AG20443 (cell line): ENCODE measurements at regions not wholly inside any gene's neighbourhood (a gene's known extent, or its start where the extent isn't known, plus 50 kb on each side); places are given as distances from the start of the nearest gene placed in this dataset.

Experiments
- DNase-seq: peaks from one replicate; pipeline ENCODE4 v3.0.0; 2012; ENCODE audit warnings: low spot score, mixed read lengths

DNA sequence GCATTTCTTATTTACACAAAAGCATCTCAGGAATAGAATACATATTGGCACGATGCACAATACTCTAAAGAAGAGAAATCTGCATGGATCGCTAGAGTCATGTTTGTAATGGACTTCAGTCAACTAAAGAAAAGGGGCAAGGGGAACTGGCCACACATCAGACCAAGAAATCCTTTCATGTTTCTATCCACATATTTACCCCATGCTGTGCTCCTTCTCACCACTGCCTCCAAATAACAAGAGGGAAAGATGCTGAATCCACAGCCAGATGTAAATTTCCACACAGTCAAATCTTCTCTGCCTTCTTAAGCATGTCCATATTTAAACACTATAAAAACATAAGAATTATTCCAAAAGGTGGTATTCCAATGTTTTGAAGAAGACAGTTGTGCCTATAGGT, 67.6 kb downstream of the COX18 start:
- no peak for DNase-seq

DNA sequence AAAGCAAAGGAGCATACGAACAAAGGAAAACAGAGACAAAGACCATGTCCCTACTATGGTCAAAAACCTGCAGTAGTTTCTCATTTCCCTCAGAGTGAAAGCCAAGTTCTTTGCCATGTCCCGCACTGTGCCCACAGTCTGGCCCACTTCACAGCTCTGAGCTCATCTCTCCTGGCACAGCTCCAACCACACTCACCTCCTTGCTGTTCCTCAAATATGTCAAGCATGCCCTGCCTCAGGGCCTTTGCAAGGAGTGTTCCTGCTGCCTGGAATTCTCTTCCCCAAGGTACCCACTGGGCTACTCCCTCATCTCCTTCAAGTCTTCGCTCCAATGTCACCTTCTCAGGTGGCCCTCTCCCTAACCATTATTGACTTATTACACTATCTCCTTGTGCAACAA, 72.1 kb downstream of the COX18 start:
- no peak for DNase-seq

DNA sequence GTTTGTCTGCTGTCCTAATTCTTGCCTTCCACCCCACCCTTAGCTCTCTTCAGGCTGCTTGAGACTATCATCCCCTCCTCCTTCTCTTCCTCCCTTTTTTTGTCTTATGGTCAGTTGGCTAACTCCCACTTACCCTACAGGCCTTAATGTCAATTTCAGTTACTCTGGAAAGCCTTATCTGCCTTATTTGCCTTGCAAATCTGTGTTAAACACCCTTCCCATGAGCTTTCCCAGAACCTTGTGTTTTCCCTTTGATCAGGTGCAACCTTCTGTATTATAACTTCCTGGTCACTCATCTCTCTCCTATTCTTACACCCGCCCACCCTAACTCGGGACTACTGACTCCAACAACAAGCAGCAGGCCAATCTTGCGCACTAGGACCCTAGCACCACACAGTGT, 74.8 kb downstream of the COX18 start:
- DNase-seq: no peak

DNA sequence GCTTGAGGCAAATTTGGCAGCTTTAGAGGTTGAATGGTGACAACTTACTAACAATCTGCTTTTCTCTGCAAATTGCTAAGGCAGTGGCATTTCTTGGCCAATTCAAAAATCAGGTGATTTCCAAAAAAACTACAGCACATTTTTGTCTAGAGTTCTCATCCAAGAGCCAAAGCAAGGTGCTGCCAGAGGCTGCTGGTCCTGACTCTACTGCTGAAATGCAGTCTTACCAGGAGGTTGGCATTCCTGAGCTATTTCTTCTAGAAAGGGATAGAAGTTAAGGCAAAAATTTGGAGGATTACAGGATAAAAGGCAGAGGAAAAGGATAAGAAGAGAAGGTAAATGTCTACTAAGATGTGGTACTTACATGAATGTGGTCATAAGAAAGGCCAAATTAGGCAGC, 75.6 kb downstream of the COX18 start:
- DNase-seq: no peak

DNA sequence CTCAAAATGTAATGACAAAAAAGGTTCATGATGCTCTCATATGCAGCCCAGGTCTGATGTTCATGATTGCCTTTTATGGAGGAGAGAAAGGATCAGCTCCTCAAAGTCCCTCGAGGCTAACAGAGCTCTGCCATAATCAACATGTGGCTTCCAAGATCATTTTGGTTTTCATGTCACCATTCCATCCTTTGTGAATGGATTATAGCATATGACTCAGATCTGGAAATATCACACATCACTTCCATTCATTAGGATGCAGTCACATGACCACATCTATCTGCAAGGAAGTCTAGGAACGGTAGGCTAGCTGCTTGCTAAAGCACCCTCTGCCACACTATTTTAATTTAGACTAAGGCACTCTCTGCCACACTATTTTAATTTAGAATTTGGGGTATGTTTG, 77.6 kb downstream of the COX18 start:
- no peak for DNase-seq

DNA sequence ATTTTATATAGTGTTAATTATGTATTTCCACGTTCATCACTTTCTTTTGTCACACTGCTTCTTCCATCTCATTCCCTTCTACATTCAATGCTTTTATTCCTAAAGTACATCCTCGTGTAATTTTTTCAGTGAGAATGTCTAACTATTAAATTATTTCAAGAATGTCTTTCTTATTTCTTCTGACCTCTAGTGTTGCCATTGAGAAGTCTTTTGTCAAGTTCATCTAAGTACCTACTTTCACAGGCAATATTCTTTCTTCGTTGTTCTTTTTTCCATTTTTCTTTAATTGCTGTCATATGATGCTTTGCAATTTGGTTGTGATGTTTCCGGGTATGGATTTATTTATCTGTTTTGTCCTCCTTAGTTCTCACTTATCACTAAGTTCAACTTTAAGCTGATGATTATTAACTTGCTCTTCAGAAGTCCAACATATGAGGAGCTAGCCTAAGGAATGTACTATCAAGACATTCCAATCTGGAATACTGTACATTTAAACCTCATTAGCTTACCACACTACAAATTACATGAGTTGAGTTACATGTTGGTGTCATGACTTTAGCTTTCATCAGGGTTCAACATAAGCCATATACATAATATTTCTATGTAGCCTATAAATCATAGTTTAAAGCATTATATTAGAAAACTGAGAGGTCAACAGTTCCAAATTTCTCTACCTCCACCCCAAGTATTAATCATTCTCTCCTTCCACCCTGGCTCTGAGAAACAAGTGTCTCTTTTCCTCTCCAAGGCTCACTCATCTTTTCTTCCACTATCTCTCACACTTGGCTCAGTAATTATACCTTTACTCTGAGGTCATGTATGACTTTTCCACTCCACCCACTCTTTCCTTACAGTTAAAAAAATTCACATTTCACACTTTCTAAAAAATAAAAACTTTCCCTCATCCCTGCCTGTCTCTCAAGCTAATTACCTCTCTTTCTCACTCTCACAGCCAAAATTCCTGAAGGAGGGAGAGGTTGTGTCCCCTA, 81.5 kb downstream of the COX18 start:
- DNase-seq: no peak

DNA sequence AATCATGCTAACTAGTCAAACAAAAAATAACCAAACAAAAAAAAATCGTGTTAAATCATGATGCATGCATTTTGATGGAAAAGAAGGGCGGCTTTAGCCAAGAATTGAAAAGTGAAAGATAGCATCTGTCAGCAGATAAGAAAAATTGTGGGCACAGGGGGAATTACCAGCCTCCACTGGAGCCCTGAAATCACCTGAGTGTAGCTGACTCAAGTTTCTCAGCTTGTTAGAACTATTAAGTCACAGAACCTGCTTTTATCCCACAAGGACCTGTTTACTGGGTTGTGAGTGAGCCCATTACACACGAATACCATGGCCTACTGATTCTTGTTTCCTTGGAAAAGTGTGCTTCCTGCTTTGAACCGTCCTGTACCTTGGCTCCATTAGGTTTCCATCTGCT, 85.2 kb downstream of the COX18 start:
- no peak for DNase-seq

DNA sequence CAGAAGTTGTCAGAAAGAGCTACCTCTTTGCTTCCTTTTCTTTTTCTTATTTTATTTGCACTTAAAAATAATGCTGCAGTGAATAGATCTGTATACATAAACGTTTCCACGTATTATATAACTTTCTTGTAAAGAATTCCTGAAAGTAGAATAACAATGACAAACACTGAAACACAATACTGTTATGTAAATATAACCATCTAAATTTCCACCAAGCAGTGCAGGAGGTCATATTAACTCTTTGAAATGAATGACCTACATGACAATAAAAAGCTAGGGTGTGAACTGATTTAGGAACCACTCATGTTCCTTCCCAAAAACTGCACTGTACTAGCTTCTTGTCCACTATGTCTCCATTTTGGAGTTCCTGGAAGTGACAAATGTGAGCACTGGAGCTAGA, 85.8 kb downstream of the COX18 start:
- DNase-seq: no peak

DNA sequence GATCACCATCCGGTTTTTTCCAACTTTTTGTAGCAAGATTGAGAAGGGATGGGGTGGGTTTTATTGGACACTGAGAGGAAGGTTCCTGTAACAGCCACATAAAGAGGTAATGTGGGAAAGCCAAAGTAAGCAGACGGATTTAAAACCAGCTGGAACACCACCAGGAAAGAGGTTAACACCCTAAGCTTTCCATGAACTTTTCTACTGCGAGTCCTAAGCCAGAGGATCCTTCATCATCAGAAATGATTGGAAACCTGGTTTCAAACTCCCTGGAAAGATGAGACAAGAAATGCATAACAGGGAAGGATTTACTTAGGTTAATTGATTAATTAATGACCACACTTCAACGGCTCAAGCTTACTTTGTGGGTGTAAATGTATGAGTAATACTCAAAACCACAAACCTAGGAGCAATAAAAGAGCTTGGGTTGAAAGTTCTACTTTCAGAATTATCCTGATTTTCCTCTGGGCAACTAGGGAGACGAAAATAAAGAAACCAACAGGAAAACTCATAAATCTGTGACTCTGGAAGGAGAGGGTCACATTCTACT, 91.5 kb downstream of the COX18 start:
- no peak for DNase-seq

DNA sequence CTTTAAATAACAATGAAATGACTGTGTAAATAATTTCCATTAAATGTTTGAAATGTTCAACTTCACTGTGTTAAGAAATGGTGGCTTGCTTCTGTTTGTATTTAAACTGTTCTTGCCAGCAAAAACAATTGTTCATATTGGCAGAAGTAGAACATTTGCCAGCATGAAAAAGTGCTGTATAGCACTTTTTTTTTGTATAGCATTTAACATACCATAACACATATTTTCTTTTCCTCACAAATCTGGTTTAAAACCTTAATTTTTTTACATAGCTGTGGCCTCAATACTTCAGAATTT, 94.1 kb downstream of the COX18 start:
- no peak for DNase-seq

DNA sequence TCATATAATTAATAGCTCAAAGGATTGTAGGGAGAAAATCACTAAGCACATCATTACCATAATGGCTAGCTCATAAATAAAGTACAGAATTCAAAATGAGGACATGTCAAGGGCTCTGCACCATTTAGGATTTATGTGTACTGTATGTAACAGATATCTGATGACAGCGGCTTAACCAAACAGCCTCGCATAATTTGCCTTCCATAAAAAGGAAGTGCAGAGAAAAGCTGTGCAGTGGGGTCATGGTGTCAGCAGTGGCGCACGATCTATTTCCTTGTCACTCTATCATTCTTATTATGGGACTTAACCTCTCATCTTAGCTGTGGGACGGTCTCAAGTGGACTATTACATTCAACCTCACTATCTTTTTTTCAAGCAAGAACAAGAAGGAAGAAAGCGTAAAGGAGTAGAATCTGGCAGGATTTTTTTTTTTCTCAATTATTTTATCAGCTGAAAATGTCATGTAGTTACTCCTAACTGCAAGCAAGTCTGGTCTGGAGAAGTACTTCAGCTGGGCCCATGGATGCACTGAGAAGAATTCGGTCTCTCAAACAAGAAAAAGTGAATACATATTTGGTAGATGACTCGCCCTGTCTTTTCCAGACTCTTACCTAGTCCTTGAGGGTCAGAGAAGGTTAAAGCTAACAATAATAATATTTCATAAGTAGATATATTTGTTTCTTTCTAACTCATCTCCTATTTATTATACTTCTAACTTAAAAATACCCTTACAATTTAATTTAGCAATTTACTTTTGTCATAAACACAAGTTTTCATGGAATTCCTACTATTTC, 94.6 kb downstream of the COX18 start:
- peak; percentile 24 for DNase-seq

DNA sequence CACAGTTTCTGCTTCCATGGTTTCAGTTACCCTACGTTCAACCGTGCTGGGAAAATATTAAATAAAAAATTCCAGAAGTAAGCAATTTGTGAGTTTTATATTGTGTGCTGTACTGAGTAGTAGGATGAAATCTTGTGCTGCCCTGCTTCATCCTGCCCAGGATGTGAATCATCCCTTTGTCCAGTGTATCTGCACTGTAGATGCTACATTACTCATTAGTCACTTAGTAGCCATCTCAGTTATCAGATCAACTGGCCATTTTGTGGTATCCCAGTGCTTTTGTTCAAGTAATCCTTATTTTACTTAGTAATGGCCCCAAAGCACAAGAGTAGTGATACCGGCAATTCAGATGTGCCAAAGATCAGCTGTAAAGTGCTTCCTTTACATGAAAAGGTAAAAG, 97.9 kb downstream of the COX18 start:
- DNase-seq: peak; percentile 54

DNA sequence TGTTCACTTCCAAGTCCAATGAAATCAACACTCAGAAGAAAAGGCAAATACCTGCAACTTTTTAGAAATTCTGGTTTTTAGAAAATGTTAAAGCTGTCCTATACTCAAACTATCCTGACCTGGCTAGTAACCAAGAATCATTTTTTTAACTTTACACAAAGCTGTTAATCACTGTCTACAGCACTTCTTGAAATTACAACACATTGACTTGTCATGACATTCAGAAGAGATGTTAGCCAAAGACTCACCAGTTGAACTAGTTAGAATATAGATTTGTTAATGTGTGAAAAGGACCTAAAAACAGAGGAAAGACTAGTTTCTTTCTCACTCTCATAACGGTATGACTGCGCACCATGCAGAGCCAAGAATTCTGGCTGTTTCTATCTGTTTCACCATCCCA, 98.8 kb downstream of the COX18 start:
- no peak for DNase-seq

DNA sequence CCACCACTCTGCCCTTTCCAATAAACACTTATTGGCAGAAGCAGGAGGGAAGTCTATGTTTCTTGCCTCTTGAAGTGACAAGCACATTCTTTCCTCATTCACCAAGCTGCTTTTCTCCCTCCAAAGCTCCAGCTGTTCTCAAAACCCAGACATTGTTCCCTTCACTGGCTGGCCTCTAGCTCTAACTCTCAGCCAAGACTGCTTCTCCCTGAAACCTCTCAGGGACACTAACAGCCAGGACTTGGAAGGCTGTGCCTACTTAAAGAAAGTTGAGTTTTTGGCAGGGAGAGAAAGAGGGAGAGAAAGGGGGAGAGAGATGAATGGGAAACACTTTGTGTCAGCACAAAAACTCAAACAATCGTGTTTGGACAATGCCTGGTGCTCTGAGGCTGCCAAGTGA, 99.5 kb downstream of the COX18 start:
- DNase-seq: peak; percentile 15

DNA sequence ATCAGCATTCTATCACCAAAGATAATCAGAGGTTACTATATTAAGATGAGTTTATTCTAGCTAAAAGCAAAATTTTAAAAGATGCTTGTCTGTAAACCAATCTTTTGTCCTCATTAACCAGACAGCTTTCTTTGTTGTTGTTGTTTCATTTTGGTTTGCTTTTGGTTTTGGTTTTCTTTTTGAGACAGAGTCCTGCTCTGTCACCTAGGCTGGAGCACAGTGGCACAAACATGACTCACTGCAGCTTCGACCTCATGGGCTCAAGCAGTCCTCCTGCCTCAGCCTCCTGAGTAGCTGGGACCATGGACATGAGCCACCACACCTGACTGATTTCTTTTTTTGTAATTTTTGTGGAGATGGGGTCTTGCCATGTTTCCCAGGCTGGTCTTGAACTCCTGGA, 102.9 kb downstream of the COX18 start:
- DNase-seq: no peak

DNA sequence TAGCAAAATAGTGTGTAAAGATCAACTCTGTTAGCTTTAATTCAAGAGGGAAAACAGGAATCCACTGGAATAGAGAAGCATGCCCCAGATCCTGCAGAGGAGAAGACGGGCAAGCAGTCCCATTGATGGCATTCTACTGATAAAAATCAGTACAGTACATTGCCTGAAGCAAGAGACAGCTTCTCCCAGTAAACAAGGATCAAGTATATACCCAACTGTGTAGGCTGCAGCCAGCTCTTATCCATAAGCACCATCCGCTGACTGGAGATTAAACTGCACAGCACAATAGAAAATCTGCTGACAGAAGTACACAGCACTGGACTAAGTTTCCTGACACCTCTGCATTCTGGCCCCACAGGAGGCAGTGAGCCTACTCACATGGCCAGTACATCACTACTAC, 110.1 kb downstream of the COX18 start:
- DNase-seq: no peak

DNA sequence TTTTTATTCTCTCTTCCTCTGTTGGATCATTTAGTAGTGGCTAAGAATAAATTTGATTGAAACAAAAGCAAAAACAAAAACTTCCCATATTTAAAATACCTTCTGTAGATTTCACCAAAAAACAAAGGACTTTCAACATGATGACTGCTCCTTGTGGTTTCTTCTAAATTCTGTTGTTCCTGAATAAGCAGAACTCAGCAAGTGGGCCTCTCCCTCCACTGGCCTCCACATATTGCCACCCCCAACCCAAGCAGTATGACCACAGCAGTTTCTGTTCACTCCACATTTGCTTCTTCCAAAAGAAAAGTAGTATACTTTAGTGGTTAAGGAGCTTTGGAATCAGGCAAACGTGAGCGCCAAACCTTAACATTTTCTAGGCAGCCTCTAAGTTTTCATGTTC, 114.7 kb downstream of the COX18 start:
- DNase-seq: peak; percentile 51

DNA sequence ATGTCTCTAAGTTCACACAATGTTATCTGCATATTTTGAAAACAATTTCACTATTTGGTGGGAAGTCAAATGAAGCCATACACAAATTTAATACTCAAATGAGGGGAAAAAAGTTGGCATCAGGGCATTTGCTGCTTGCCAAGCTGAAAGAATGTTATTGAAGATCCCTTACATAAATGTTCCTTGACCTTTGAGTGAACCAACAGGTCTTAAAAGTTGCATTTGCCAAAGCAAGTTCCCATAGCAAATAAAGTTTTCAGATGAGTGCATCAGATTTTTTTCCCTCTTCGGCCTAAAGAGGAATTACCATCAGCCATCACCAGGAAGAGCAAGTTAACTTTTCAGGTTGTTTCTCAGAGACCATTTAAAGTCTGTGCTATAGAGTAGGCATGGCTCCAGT, 115.9 kb downstream of the COX18 start:
- no peak for DNase-seq

DNA sequence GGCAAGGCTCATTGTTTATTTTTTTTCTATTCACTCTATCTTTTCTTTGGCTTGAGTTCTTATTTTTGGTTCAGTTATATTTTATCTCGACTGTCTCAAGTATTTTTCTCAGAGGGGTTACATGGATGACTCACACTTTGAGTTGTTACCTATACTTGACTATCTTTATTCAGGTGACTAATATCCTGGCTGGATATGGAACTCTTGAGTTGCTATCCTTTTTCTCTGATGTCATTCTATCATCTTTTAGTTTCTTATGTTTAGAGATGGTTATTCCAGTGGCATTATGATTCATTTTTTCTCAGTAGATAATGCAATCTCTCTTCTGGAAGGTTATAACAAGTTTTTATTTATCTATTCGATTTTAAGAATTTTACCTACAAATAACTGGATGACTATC, 117.9 kb downstream of the COX18 start:
- DNase-seq: no peak

DNA sequence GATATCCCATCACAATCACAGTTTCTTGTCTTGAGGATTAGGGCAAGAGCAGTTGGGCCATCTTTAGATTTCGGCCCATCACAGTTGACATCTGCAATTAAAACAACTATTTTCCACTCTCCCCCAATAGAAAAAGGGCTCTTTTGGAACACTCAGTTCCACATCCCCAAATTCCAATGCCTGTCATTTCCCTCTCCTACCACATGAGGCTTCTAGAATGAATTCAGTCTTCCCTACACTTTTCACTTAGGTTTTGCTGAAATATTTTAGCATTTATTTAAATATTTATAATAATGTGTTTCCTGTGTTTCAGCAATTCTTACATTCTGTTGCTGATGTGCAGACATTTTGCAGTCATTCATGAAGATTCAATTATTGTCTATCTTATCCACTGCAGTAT, 118.4 kb downstream of the COX18 start:
- no peak for DNase-seq

DNA sequence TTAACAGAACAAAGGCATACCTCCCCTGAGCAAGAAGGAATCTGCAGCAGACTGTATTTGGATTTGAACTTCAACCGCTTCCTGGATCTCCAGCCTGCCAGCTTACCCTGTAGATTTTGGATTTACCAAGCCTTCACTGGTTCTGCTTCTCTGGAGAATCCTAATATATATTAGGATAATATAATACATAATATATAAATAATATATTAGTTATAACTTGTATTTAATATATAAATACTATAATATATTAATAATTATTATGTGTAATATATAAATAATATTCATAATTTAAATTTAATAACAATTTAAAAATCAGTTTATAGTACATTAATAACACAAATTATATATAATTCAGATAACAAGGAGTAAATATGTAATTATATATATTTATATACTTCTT, 121.4 kb downstream of the COX18 start:
- DNase-seq: no peak

DNA sequence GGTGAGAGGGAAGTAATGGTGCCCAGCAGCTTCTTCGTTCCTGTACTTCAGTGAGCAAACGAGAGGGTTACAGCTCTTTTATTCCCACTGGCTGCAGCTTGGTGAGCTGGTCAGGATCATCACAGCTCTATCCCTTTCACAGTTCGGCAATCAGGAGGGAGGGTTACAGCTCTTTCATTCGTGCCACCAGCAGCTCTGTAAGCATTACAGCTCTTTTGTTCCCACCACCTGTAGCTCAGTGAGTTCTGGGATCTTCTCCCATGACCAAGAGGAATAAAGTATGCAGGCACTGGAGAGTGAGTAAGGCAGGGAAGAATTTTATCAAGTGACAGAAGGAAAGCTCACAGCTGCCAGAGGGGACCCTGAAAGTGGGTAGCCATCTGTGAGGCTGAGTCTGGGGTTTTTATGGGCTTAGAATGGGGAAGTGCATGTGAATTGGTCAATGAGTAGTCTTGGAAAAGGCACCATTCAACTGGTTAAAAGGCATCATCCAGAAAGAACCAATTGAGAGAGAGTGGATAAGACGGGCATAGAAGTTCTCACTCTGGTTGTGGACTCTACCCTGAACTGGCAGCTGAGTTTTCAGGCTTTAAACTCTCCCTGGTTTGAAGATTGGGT, 123.7 kb downstream of the COX18 start:
- DNase-seq: no peak

DNA sequence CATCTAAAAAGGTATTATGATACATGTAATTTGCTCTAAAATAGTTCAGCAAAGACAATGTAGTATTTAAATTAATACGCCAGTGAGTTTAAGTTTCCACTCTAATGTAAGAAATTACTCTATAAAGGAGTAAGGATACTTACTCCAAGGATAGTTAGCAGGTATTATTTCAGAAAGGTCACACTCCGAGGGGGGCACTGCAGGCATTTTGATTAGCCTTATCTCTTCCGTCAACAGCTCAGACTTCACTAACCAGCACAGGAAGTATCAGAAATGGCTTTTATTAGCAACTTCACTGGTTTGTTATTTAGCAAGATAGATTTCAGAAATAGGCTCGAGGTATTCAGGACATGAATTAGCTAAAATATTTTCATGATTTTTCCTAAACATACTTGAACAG, 127.0 kb downstream of the COX18 start:
- no peak for DNase-seq
